PC-3 (cell line): ENCODE measurements at regions not wholly inside any gene's neighbourhood (a gene's known extent, or its start where the extent isn't known, plus 50 kb on each side); places are given as distances from the start of the nearest gene placed in this dataset.

Source experiments
- ATAC-seq: fragments of 200-7000 bp; cut with Tn5 transposase; 2 replicates; pipeline ENCODE4 v1.9.1; 2020; ENCODE audit warnings: mild to moderate bottlenecking, moderate library complexity
- BruUV-seq: library from RNA; stranded (reverse); fragments of 400-500 nt; replicated peaks from 2 replicates; lab custom pipeline; 2021; lab: Mats Ljungman, UMichigan
- CTCF ChIA-PET: fragments of 300-600 bp; sonication (Branson Sonifier 250); formaldehyde crosslinking; loops from one replicate; lab custom pipeline; 2022; ENCODE audit warnings: antibody characterized with exemption; lab: Charles Lee
- POLR2A ChIA-PET: fragments of 300-600 bp; sonication (Branson Sonifier 250); formaldehyde crosslinking; loops from one replicate; lab custom pipeline; 2022; ENCODE audit warnings: antibody characterized with exemption; ENCODE audit not compliant: unreplicated experiment; lab: Charles Lee
- DNase-seq: peaks from one replicate; pipeline ENCODE4 v3.0.0-alpha.2; 2015
- H2AFZ ChIP-seq: fragments of 300-600 bp; sonication (generic); 2 replicates; pipeline ENCODE4 v1.6.0; 2016; ENCODE audit warnings: antibody characterized with exemption, low read length
- H3F3A ChIP-seq: fragments of 300-600 bp; sonication (generic); one replicate; pipeline ENCODE4 v1.6.0; 2017; ENCODE audit warnings: antibody characterized with exemption, low read length, control low read depth, mild to moderate bottlenecking; ENCODE audit not compliant: unreplicated experiment
- H3K27ac ChIP-seq: fragments of 300-600 bp; sonication (generic); 2 replicates; pipeline ENCODE4 v1.5.1; 2016; ENCODE audit warnings: mild to moderate bottlenecking, low read length
- H3K27me3 ChIP-seq: fragments of 300-600 bp; sonication (generic); 2 replicates; pipeline ENCODE4 v1.6.1; 2016; ENCODE audit warnings: low read length, mixed read lengths
- H3K36me3 ChIP-seq: fragments of 300-600 bp; sonication (generic); 2 replicates; pipeline ENCODE4 v1.6.1; 2016; ENCODE audit warnings: low read depth, mixed run types, low read length, mixed read lengths
- H3K4me1 ChIP-seq: fragments of 300-600 bp; sonication (generic); 2 replicates; pipeline ENCODE4 v1.5.1; 2016; ENCODE audit warnings: low read length; ENCODE audit not compliant: insufficient read depth
- H3K4me2 ChIP-seq: fragments of 300-600 bp; sonication (generic); 2 replicates; pipeline ENCODE4 v1.6.0; 2016; ENCODE audit warnings: low read length
- H3K4me3 ChIP-seq: fragments of 300-600 bp; sonication (generic); 2 replicates; pipeline ENCODE4 v1.5.1; 2016; ENCODE audit warnings: mild to moderate bottlenecking, low read length, mixed read lengths
- H3K79me2 ChIP-seq: fragments of 300-600 bp; sonication (generic); 2 replicates; pipeline ENCODE4 v1.6.1; 2017; ENCODE audit warnings: low read length, mixed read lengths
- H3K9ac ChIP-seq: fragments of 300-600 bp; sonication (generic); 2 replicates; pipeline ENCODE4 v1.6.0; 2016; ENCODE audit warnings: mild to moderate bottlenecking, low read length
- H3K9me2 ChIP-seq: fragments of 300-600 bp; sonication (generic); replicated peaks from 2 replicates; pipeline ENCODE4 v1.6.1; 2016; ENCODE audit warnings: mixed run types, low read length, mixed read lengths
- H3K9me3 ChIP-seq: fragments of 300-600 bp; sonication (generic); 2 replicates; pipeline ENCODE4 v1.6.1; 2016; ENCODE audit warnings: low read length, mixed read lengths
- H4K20me1 ChIP-seq: fragments of 300-600 bp; sonication (generic); 2 replicates; pipeline ENCODE4 v1.6.1; 2016; ENCODE audit warnings: low read length, mixed read lengths
- EZH2 ChIP-seq: fragments of 300-600 bp; sonication (generic); IDR thresholded peaks from one replicate; pipeline ENCODE4 v1.6.1; 2017; ENCODE audit warnings: antibody characterized with exemption, mild to moderate bottlenecking, low read length; ENCODE audit not compliant: unreplicated experiment
- EZH2phosphoT487 ChIP-seq: fragments of 300-600 bp; sonication (generic); IDR thresholded peaks from 2 replicates; pipeline ENCODE4 v1.6.1; 2018; ENCODE audit warnings: mild to moderate bottlenecking, antibody characterized with exemption, low read length, borderline replicate concordance
- intact Hi-C: fragments of 100-400 bp; cut with micrococcal nuclease; formaldehyde crosslinking; loops from 2 replicates; pipeline ENCODE4 v1.9.0; 2023
- TF ChIP-seq, protein P1 (sequence below): fragments of 300-600 bp; sonication (generic); conservative IDR thresholded peaks from 2 replicates; pipeline ENCODE4 v1.5.1; 2017; ENCODE audit warnings: antibody characterized with exemption, low read depth, mild to moderate bottlenecking, low read length

DNA sequence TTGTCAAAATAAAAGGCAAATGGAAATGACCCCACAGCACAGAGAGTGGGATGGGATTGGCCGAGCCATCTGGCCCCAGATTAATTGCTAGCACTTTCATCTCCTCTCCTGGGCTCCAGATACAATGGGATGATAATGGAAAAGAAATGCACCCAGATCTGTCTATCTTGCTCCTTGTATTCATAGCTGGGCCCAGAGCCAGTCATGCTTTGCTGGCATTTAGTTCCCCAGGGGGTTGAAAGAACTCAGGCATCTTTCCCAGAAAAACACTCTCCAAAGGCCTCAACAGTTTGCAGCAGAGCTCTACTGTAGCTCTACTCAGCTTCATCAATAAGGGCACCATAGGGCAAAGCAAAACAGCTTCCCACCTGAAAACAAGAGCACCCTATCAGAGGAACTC, 116.0 kb upstream of the FOXA2 start:
- H3K27ac ChIP-seq: no peak overlapping the region
- peak; percentile 14 for DNase-seq
- H3K79me2 ChIP-seq: no peaks in the 10 kb centered on the region
- no peak overlapping the region for H2AFZ ChIP-seq
- peaks cover 12% of the 10 kb centered on the region; the same call in 1 of the 2 replicates for H3K4me1 ChIP-seq
- ChIA-PET CTCF (no interaction called here), POLR2A (no interaction called here)
- no TSS peak for BruUV-seq
- H3F3A ChIP-seq: no peaks in the 10 kb centered on the region
- H3K27me3 ChIP-seq: no peaks in the 10 kb centered on the region
- no peak overlapping the region for H3K4me2 ChIP-seq
- no peak for TF ChIP-seq EZH2phosphoT487
- no peak for TF ChIP-seq EZH2
- TF ChIP-seq, protein P1, sequence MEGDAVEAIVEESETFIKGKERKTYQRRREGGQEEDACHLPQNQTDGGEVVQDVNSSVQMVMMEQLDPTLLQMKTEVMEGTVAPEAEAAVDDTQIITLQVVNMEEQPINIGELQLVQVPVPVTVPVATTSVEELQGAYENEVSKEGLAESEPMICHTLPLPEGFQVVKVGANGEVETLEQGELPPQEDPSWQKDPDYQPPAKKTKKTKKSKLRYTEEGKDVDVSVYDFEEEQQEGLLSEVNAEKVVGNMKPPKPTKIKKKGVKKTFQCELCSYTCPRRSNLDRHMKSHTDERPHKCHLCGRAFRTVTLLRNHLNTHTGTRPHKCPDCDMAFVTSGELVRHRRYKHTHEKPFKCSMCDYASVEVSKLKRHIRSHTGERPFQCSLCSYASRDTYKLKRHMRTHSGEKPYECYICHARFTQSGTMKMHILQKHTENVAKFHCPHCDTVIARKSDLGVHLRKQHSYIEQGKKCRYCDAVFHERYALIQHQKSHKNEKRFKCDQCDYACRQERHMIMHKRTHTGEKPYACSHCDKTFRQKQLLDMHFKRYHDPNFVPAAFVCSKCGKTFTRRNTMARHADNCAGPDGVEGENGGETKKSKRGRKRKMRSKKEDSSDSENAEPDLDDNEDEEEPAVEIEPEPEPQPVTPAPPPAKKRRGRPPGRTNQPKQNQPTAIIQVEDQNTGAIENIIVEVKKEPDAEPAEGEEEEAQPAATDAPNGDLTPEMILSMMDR: no peak
- H4K20me1 ChIP-seq: no peaks in the 10 kb centered on the region
- H3K9me2 ChIP-seq: no peaks in the 10 kb centered on the region
- ATAC-seq: no peak
- no peak overlapping the region for H3K4me3 ChIP-seq
- intact Hi-C loops: no loop called here
- H3K9ac ChIP-seq: no peak overlapping the region
- H3K36me3 ChIP-seq: no peaks in the 10 kb centered on the region
- no peaks in the 10 kb centered on the region for H3K9me3 ChIP-seq

DNA sequence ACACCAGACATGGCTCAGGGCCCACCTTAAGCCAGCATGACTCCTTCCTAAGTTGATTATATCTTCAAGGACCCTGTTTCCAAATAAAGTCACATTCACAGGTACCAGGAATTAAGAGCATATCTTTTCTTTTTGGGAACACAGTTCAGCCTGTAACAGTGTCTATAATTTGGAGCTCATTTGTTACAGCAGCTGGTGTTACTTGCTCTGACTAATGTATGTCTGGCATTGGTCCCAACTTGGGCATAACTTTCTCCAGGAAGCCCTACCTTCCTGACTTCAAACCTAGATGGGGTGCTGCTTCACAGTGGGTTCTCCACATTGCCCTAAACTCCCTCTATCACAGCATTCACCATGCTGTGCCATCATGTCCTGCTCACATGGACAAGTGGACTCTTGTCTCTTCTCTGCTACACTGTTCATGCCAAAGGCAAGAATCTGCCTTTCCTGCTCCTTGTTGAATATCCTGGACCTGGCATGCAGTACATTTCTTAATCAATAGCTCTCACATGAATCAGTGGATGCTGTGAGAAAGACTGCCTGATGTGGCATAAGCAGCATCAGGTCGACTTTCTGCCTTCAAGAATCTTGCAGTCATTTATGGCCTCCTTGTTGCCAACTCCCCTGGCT, 117.4 kb upstream of the FOXA2 start:
- Histone ChIP-seq H3K4me2 (no peak overlapping the region), H3K9ac (no peak overlapping the region), H4K20me1 (no peaks in the 10 kb centered on the region), H3K27me3 (no peaks in the 10 kb centered on the region), H3F3A (no peaks in the 10 kb centered on the region), H3K79me2 (no peaks in the 10 kb centered on the region), H3K4me1 (peaks cover 12% of the 10 kb centered on the region; the same call in 1 of the 2 replicates), H3K9me2 (no peaks in the 10 kb centered on the region), H3K9me3 (no peaks in the 10 kb centered on the region), H3K27ac (no peak overlapping the region), H3K36me3 (no peaks in the 10 kb centered on the region), H2AFZ (no peak overlapping the region), H3K4me3 (no peak overlapping the region)
- CTCF ChIA-PET: no interaction called here
- DNase-seq (no peak), ATAC-seq (no peak)
- BruUV-seq: no TSS peak
- intact Hi-C loops: no loop called here
- TF ChIP-seq, protein P1: no peak
- no peak for TF ChIP-seq EZH2phosphoT487
- no peak for TF ChIP-seq EZH2
- POLR2A ChIA-PET: no interaction called here

DNA sequence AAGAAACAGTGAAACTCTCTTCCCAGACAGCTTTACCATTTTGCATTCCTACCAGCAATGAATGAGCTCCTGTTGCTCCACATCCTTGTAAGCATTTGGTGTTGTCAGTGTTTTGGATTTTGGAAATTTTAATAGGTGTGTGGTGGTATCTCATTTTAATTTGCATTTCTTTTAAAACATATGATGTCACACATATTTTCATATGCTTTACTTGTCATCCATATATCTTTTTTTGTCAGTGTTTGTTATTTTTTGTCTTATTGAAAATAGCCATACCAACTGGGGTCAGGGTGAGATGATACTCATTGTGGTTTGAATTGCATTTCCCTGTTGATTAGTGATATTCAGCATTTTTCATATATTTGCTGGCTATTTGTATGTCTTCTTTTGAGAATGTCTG, 119.5 kb upstream of the FOXA2 start:
- DNase-seq: no peak
- Histone ChIP-seq H3K4me2 (no peak overlapping the region), H3K27ac (no peak overlapping the region), H3K9me2 (no peaks in the 10 kb centered on the region), H3K79me2 (no peaks in the 10 kb centered on the region), H2AFZ (no peak overlapping the region), H3K4me1 (peaks cover 3% of the 10 kb centered on the region; the same call in 1 of the 2 replicates), H3K4me3 (no peak overlapping the region), H3K36me3 (no peaks in the 10 kb centered on the region), H3K9ac (no peak overlapping the region), H3K27me3 (no peaks in the 10 kb centered on the region), H3F3A (no peaks in the 10 kb centered on the region), H3K9me3 (no peaks in the 10 kb centered on the region), H4K20me1 (no peaks in the 10 kb centered on the region)
- no peak for ATAC-seq
- CTCF ChIA-PET: interaction anchor here (0.5 kb wide), 1 partner anchor 31 kb away, joined by 4 read pairs; no protein-coding TSS in a partner anchor
- POLR2A ChIA-PET: no interaction called here
- BruUV-seq: no TSS peak
- TF ChIP-seq EZH2 (no peak), EZH2phosphoT487 (no peak)
- TF ChIP-seq, protein P1: no peak
- intact Hi-C loops: no loop called here
